GM18907 (cell line): ENCODE measurements at regions not wholly inside any gene's neighbourhood (a gene's known extent, or its start where the extent isn't known, plus 50 kb on each side); places are given as distances from the start of the nearest gene placed in this dataset.

Experiments
- ATAC-seq: cut with Tn5 transposase; IDR thresholded peaks from one replicate; pipeline ENCODE4 v1.9.1; 2021; ENCODE audit warnings: mild to moderate bottlenecking, moderate library complexity; ENCODE audit not compliant: unreplicated experiment

- no peak for ATAC-seq
These were observed 180.4 kb downstream of the KIF26A start for GRCh38 chr14:104318558-104319490.

- ATAC-seq: no peak
These were observed 181.3 kb downstream of the KIF26A start for GRCh38 chr14:104319491-104320241.

GRCh38 chr14:104320611-104321086, 182.3 kb downstream of the KIF26A start:
- no peak for ATAC-seq

GRCh38 chr14:104321088-104321801, 182.9 kb downstream of the KIF26A start:
- ATAC-seq: no peak

GRCh38 chr14:104321802-104322130, 183.4 kb downstream of the KIF26A start:
- ATAC-seq: no peak

- ATAC-seq: no peak
These were observed 184.4 kb downstream of the KIF26A start for GRCh38 chr14:104322531-104323366.

GRCh38 chr14:104323551-104324175, 185.3 kb downstream of the KIF26A start:
- ATAC-seq: no peak

GRCh38 chr14:104326848-104327247, 188.5 kb downstream of the KIF26A start:
- ATAC-seq: no peak

GRCh38 chr14:104328607-104329006, 190.2 kb downstream of the KIF26A start:
- ATAC-seq: no peak

- no peak for ATAC-seq
These were observed 191.4 kb downstream of the KIF26A start for GRCh38 chr14:104329793-104330192.

GRCh38 chr14:104331871-104332605, 193.7 kb downstream of the KIF26A start:
- ATAC-seq: no peak

GRCh38 chr14:104332634-104333270, 194.4 kb downstream of the KIF26A start:
- ATAC-seq: no peak

GRCh38 chr14:104333646-104334423, 195.4 kb downstream of the KIF26A start:
- no peak for ATAC-seq

GRCh38 chr14:104334424-104335161, 196.2 kb downstream of the KIF26A start:
- ATAC-seq: no peak

GRCh38 chr14:104335176-104335575, 196.8 kb downstream of the KIF26A start:
- no peak for ATAC-seq

- no peak for ATAC-seq
These were observed 197.2 kb downstream of the KIF26A start for GRCh38 chr14:104335611-104336010.

GRCh38 chr14:104337351-104337750, 199.0 kb downstream of the KIF26A start:
- no peak for ATAC-seq
